ENCODE measurements at regions not wholly inside any gene's neighbourhood (a gene's known extent, or its start where the extent isn't known, plus 50 kb on each side); places are given as distances from the start of the nearest gene placed in this dataset.
"Not testable (repeated sequence)": the region's sequence is repeated elsewhere in the genome, so short reads cannot be mapped to it uniquely, and the experiment has no call there.

DNA sequence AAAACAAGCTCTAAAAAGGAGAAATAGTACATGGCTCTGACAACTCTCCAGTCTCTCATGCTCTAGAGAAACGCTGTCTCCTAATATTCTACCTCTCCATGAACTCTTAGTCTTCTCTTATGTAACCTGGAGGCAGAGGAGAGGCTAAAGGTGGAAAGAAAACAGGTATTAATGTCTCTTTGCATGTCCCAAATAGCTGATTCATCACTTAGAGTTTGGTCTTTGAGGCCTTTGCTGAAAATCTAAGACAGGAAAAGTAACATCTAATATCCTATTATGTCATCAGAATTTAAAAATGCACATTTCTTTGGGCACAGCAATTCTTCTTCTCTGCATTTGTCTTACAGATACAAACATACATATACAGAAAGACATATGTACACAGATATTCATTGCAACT is 127.2 kb downstream of the DHRS2 start:
- no peaks in the 10 kb centered on the region for H3K4me1 ChIP-seq (ENCODE audit: insufficient read depth, low read length)
- no peak overlapping the region for H3K9ac ChIP-seq (ENCODE audit: low read length)

DNA sequence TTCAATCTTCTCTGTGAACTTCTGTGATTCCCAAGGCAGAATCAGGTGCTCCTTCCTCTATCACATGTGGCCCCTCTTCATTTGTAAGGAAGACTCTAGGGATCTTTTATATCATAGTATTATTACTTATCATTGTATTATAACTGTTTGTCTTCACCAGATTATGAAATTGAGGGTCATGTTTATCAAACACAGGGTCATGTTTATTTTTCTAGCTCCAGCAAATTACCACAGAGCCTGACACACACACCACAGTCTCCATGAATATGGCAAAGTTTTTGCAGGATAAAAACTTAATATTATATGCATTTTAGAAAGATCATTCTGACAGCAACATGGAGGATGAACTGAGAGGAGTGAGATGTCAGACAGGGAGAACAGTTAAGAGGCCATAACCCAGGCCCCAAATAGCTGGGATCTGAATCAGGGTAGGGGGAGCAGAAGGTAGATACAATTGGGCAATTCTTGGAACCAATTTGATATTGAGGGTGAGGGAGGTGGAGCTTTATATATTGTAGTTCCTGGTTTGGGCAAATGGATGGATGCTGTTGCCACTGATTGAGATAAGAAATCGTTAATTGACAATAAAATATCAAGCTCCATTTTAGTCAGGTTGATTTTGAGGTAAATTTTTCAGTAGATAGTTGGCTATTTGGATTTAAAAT is 130.7 kb downstream of the DHRS2 start:
- no peak overlapping the region for H3K9ac ChIP-seq (ENCODE audit: low read length)
- no peaks in the 10 kb centered on the region for H3K4me1 ChIP-seq (ENCODE audit: insufficient read depth, low read length)
- no peaks in the 10 kb centered on the region for H3K36me3 ChIP-seq (ENCODE audit: insufficient read depth, low read length)
- no peak overlapping the region for H3K27ac ChIP-seq (ENCODE audit: low read depth, low read length)
- no peaks in the 10 kb centered on the region for H3K9me3 ChIP-seq (ENCODE audit: low read length)
- H3K27me3 ChIP-seq (ENCODE audit: control insufficient read depth in 1 of 2, insufficient read depth in 2 of 2, low read length in 2 of 2), result no peaks in the 10 kb centered on the region
- H3K4me3 ChIP-seq (ENCODE audit: low read depth in 1 of 2, low read length in 2 of 2), result no peak overlapping the region

More for the DNA sequence above, 127.2 kb downstream of the DHRS2 start:
- H3K4me3 ChIP-seq (ENCODE audit: low read depth in 1 of 2, low read length in 2 of 2), result no peak overlapping the region
- H3K27ac ChIP-seq (ENCODE audit: low read depth, low read length), result no peak overlapping the region
- H3K27me3 ChIP-seq (ENCODE audit: control insufficient read depth in 1 of 2, insufficient read depth in 2 of 2, low read length in 2 of 2), result no peaks in the 10 kb centered on the region
- H3K9me3 ChIP-seq (ENCODE audit: low read length), result no peaks in the 10 kb centered on the region
- H3K36me3 ChIP-seq (ENCODE audit: insufficient read depth, low read length), result no peaks in the 10 kb centered on the region

DNA sequence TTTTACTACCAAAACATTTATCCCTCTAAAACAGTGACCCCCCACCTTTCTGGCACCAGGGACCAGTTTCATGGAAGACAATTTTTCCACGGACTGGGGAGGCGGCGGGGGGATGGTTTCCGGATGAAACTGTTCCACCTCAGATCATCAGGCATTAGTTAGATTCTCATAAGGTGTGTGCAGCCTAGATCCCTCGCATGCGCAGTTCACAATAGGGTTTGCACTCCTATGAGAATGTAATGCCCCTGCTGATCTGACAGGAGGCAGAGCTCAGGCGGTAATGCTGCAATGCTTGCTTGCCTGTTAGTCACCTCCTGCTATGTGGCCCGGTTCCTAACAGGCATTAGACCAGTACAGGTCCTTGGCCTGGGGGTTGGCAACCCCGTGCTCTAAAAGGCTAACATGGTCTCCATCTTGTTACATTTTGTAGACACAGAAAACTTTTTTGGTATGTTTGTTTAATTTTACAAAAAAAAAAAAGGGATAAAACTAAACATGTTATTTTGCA is 133.1 kb downstream of the DHRS2 start:
- not testable (repeated sequence) for H3K36me3 ChIP-seq (ENCODE audit: insufficient read depth, low read length); H3K27me3 ChIP-seq (ENCODE audit: control insufficient read depth in 1 of 2, insufficient read depth in 2 of 2, low read length in 2 of 2); H3K4me1 ChIP-seq (ENCODE audit: insufficient read depth, low read length); H3K27ac ChIP-seq (ENCODE audit: low read depth, low read length); H3K4me3 ChIP-seq (ENCODE audit: low read depth in 1 of 2, low read length in 2 of 2); H3K9me3 ChIP-seq (ENCODE audit: low read length); H3K9ac ChIP-seq (ENCODE audit: low read length)

DNA sequence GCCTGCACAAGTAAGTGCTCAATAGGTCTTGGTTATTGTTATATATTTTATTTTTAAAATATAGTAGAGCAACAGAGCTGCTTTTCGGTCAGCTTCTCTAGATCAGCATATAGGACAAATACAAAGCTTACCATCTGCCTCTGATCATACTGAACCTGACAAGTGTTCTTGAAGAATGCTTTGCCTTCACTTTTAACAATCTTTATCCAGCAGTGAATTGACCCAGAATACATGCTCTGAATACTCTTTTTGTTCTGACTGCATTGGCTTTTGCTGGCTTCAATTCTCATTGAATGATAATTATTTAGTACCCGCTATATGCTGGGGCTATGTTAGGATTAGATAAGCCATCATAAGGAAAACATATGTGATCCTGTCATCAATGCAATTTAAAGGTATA is 137.8 kb downstream of the DHRS2 start:
- Histone ChIP-seq H3K27me3 (ENCODE audit: control insufficient read depth in 1 of 2, insufficient read depth in 2 of 2, low read length in 2 of 2) (no peaks in the 10 kb centered on the region), H3K9ac (ENCODE audit: low read length) (no peak overlapping the region), H3K36me3 (ENCODE audit: insufficient read depth, low read length) (no peaks in the 10 kb centered on the region), H3K4me3 (ENCODE audit: low read depth in 1 of 2, low read length in 2 of 2) (no peak overlapping the region), H3K9me3 (ENCODE audit: low read length) (no peaks in the 10 kb centered on the region), H3K27ac (ENCODE audit: low read depth, low read length) (no peak overlapping the region), H3K4me1 (ENCODE audit: insufficient read depth, low read length) (no peaks in the 10 kb centered on the region)

DNA sequence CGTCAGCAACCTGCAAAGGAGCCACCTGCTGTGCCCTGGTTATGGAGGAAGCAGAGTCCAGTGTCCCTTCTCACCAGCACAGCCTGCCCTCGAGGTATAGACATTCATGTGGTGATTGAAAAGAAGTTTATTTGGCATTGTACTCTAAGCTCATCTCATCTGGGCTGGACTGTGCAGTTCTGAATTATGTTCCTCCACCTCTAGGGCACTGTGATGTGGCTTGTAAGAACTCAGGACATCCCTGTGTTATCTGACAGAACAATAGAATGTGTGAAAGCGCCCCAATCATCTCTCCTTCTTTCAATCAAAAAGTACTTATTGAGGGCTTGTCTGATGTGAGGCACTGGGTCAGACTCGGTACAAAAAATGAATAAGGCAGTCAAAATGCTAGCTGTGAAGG is 140.1 kb downstream of the DHRS2 start:
- no peaks in the 10 kb centered on the region for H3K36me3 ChIP-seq (ENCODE audit: insufficient read depth, low read length)
- no peaks in the 10 kb centered on the region for H3K9me3 ChIP-seq (ENCODE audit: low read length)
- H3K27ac ChIP-seq (ENCODE audit: low read depth, low read length), result no peak overlapping the region
- no peaks in the 10 kb centered on the region for H3K4me1 ChIP-seq (ENCODE audit: insufficient read depth, low read length)
- H3K27me3 ChIP-seq (ENCODE audit: control insufficient read depth in 1 of 2, insufficient read depth in 2 of 2, low read length in 2 of 2), result no peaks in the 10 kb centered on the region
- no peak overlapping the region for H3K9ac ChIP-seq (ENCODE audit: low read length)
- H3K4me3 ChIP-seq (ENCODE audit: low read depth in 1 of 2, low read length in 2 of 2), result no peak overlapping the region

DNA sequence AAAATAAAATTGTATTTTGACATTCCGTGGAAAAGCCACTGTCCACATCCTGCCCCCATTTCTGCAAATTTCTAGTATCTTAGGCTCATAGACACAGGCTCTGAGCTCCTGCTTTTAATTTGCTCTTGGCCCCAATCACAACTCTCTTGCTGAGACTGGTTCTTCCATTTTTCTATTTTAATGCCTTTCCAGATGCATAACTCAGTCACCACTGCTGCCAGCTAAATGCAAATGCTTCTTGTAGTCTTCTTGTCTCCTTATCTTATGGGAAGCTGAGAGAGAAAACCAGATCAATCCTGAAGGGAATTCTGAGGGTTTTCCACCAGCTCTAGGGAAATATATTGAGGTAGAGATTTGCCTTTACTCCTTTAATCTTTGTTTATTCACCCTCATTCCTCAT is 149.0 kb downstream of the DHRS2 start:
- Histone ChIP-seq H3K27me3 (ENCODE audit: control insufficient read depth in 1 of 2, insufficient read depth in 2 of 2, low read length in 2 of 2) (no peaks in the 10 kb centered on the region), H3K36me3 (ENCODE audit: insufficient read depth, low read length) (no peaks in the 10 kb centered on the region), H3K9me3 (ENCODE audit: low read length) (no peaks in the 10 kb centered on the region), H3K4me1 (ENCODE audit: insufficient read depth, low read length) (no peaks in the 10 kb centered on the region), H3K4me3 (ENCODE audit: low read depth in 1 of 2, low read length in 2 of 2) (no peak overlapping the region), H3K9ac (ENCODE audit: low read length) (no peak overlapping the region), H3K27ac (ENCODE audit: low read depth, low read length) (no peak overlapping the region)

DNA sequence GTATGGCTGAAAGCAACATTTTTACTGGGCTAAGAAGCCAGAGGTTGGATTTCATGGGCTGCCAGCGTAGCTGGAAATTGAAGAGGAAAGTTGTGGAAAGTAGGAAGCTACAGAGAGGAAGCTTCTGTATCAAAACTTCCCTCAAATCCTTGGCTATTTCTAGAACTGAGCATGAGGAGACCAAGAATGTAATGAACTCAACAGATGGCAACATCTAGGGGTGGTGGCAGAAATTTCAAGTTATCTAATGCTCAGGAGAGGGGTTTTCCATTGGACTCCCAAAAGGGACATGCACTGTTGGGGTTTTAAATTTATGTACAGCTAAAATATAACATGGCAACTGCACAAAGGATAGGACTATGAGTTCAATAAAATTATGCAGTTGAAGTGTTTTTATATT is 151.3 kb downstream of the DHRS2 start:
- no peak overlapping the region for H3K9ac ChIP-seq (ENCODE audit: low read length)
- no peaks in the 10 kb centered on the region for H3K4me1 ChIP-seq (ENCODE audit: insufficient read depth, low read length)
- H3K27me3 ChIP-seq (ENCODE audit: control insufficient read depth in 1 of 2, insufficient read depth in 2 of 2, low read length in 2 of 2), result no peaks in the 10 kb centered on the region
- no peak overlapping the region for H3K4me3 ChIP-seq (ENCODE audit: low read depth in 1 of 2, low read length in 2 of 2)
- no peaks in the 10 kb centered on the region for H3K9me3 ChIP-seq (ENCODE audit: low read length)
- no peak overlapping the region for H3K27ac ChIP-seq (ENCODE audit: low read depth, low read length)
- H3K36me3 ChIP-seq (ENCODE audit: insufficient read depth, low read length), result no peaks in the 10 kb centered on the region

DNA sequence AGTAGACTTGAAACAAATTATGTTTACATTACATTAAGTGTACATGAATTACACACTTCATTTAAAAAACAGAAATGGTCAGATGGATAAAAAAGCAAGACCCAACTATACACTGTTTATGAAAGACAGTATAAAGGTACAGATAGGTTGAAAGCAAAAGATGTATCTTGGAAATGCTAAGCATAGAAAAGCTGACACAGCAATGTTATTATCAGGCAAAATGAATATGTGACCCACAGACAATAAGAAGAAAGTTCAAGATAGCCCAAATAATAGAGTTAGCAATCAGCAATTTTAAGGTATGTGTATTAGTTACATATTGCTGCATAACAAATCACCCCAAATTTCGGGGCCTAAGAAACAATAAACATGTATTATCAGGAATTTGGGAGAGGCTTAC is 153.5 kb downstream of the DHRS2 start:
- Histone ChIP-seq H3K9me3 (ENCODE audit: low read length) (no peaks in the 10 kb centered on the region), H3K4me1 (ENCODE audit: insufficient read depth, low read length) (no peaks in the 10 kb centered on the region), H3K27ac (ENCODE audit: low read depth, low read length) (no peak overlapping the region), H3K27me3 (ENCODE audit: control insufficient read depth in 1 of 2, insufficient read depth in 2 of 2, low read length in 2 of 2) (no peaks in the 10 kb centered on the region), H3K9ac (ENCODE audit: low read length) (no peak overlapping the region), H3K4me3 (ENCODE audit: low read depth in 1 of 2, low read length in 2 of 2) (no peak overlapping the region), H3K36me3 (ENCODE audit: insufficient read depth, low read length) (no peaks in the 10 kb centered on the region)

DNA sequence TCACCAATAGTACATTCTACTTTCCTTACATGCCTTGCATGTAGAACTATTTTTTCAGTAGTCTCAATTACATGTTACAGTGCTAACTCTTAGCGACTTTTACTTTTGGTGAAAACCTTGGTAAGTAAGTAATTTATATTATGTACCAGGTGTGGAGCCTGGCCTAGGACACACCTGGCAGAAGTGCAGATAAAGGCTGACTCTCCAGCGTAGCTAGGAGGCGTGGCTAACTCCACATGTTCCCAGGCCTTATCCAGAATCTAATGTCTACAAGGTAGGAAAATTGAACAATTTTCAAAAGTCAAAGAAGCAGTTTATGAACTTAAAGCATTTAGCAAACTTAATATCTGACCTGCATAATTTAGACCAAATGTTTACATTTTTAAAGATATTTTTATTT is 157.4 kb downstream of the DHRS2 start:
- H3K4me1 ChIP-seq (ENCODE audit: insufficient read depth, low read length), result no peaks in the 10 kb centered on the region
- no peaks in the 10 kb centered on the region for H3K36me3 ChIP-seq (ENCODE audit: insufficient read depth, low read length)
- no peak overlapping the region for H3K9ac ChIP-seq (ENCODE audit: low read length)
- H3K27me3 ChIP-seq (ENCODE audit: control insufficient read depth in 1 of 2, insufficient read depth in 2 of 2, low read length in 2 of 2), result no peaks in the 10 kb centered on the region
- H3K4me3 ChIP-seq (ENCODE audit: low read depth in 1 of 2, low read length in 2 of 2), result no peak overlapping the region
- no peaks in the 10 kb centered on the region for H3K9me3 ChIP-seq (ENCODE audit: low read length)
- no peak overlapping the region for H3K27ac ChIP-seq (ENCODE audit: low read depth, low read length)

DNA sequence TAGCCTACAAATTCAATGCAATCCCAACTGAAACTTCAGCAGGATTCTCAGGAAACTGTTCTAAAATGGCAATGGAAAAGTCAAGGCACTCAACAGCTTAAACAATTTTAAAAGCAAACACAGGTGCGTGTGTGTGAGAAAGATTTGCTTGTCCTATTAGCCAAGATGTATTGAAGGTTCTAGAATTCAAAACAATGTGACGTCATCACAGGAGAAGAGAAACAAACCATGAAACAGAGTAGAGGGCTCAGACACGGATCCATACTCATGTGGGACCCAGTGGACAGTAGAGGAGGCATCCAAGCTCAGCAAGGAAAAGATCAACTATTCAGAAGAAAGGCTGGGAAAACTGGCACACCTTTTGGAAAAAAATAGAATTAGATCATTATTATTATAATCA is 152.8 kb upstream of the DHRS4 start:
- no peaks in the 10 kb centered on the region for H3K4me1 ChIP-seq (ENCODE audit: insufficient read depth, low read length)
- H3K9me3 ChIP-seq (ENCODE audit: low read length), result no peaks in the 10 kb centered on the region
- H3K27me3 ChIP-seq (ENCODE audit: control insufficient read depth in 1 of 2, insufficient read depth in 2 of 2, low read length in 2 of 2), result no peaks in the 10 kb centered on the region
- no peak overlapping the region for H3K27ac ChIP-seq (ENCODE audit: low read depth, low read length)
- H3K36me3 ChIP-seq (ENCODE audit: insufficient read depth, low read length), result no peaks in the 10 kb centered on the region
- no peak overlapping the region for H3K4me3 ChIP-seq (ENCODE audit: low read depth in 1 of 2, low read length in 2 of 2)
- no peak overlapping the region for H3K9ac ChIP-seq (ENCODE audit: low read length)

DNA sequence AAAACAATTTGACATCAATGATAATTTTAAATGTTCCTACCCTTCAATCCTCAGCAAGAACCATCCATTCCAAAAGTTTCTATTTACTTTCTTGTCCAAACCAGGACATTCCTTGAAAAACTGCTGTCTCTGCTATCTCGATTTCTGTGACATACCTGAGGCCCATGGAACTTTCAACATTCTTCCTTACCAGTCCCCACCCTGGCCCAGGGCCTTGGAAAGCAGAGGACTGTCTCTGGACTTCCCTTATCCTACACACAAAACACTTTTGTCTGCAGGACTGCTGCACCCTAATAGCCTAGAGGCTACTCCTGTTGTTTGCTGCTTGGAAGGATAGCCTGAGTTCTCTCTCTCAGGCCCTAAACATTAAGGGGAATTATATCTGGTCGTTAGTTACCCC is 151.8 kb upstream of the DHRS4 start:
- Histone ChIP-seq H3K4me1 (ENCODE audit: insufficient read depth, low read length) (no peaks in the 10 kb centered on the region), H3K9ac (ENCODE audit: low read length) (no peak overlapping the region), H3K27me3 (ENCODE audit: control insufficient read depth in 1 of 2, insufficient read depth in 2 of 2, low read length in 2 of 2) (no peaks in the 10 kb centered on the region), H3K4me3 (ENCODE audit: low read depth in 1 of 2, low read length in 2 of 2) (no peak overlapping the region), H3K27ac (ENCODE audit: low read depth, low read length) (no peak overlapping the region), H3K36me3 (ENCODE audit: insufficient read depth, low read length) (no peaks in the 10 kb centered on the region), H3K9me3 (ENCODE audit: low read length) (no peaks in the 10 kb centered on the region)

DNA sequence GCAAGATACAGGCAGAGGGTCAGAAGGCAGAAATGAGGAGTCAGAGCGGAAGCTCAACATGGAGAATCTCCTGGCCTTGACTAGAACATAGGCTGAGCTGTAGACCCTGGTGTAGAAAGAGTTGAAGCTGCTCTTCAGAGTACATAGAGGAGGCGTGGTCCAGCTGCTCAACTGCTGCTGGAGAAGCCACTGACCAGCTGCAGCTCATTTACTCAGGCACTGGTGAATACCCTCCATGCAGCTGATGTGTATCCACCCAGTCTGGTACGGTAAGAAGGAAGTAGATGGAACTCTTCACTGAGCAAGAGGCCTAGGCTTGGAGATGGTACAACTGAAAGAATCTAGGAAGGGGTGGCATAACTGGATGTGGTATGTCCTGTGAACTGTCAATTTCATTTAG is 148.8 kb upstream of the DHRS4 start:
- Histone ChIP-seq H3K9ac (ENCODE audit: low read length) (no peak overlapping the region), H3K27ac (ENCODE audit: low read depth, low read length) (no peak overlapping the region), H3K36me3 (ENCODE audit: insufficient read depth, low read length) (no peaks in the 10 kb centered on the region), H3K4me1 (ENCODE audit: insufficient read depth, low read length) (no peaks in the 10 kb centered on the region), H3K27me3 (ENCODE audit: control insufficient read depth in 1 of 2, insufficient read depth in 2 of 2, low read length in 2 of 2) (no peaks in the 10 kb centered on the region), H3K9me3 (ENCODE audit: low read length) (no peaks in the 10 kb centered on the region), H3K4me3 (ENCODE audit: low read depth in 1 of 2, low read length in 2 of 2) (no peak overlapping the region)

All from muscle layer of colon (tissue), 2 donors.